ENCODE measurements at regions not wholly inside any gene's neighbourhood (a gene's known extent, or its start where the extent isn't known, plus 50 kb on each side); places are given as distances from the start of the nearest gene placed in this dataset.

GRCh38 chr3:17932136-17932771 lies 189.8 kb upstream of the TBC1D5 start:
- Mint-ChIP-seq H3K36me3 (ENCODE audit: low read depth, unreplicated experiment) (no peaks in the 10 kb centered on the region), H3K4me3 (ENCODE audit: unreplicated experiment) (no peak overlapping the region), H3K4me1 (ENCODE audit: low read depth, unreplicated experiment) (peaks cover 14% of the 10 kb centered on the region), H3K27me3 (ENCODE audit: low read depth, unreplicated experiment) (no peaks in the 10 kb centered on the region), H3K27ac (ENCODE audit: unreplicated experiment) (no peak overlapping the region), H3K9me3 (ENCODE audit: unreplicated experiment) (peaks cover 2% of the 10 kb centered on the region)
- Histone ChIP-seq H3K4me1 (ENCODE audit: insufficient read depth, low read length) (no peaks in the 10 kb centered on the region), H2AFZ (ENCODE audit: low read depth, low read length) (no peak overlapping the region), H3K79me2 (ENCODE audit: insufficient read depth, low read length) (no peaks in the 10 kb centered on the region), H3K9me3 (ENCODE audit: insufficient read depth, low read depth, low read length) (no peaks in the 10 kb centered on the region), H3K27ac (ENCODE audit: low read depth, low read length) (no peak overlapping the region), H3K9ac (ENCODE audit: low read length) (no peak overlapping the region), H3K4me3 (ENCODE audit: insufficient read depth, low read depth, low read length) (no peak overlapping the region), H3K27me3 (ENCODE audit: insufficient read depth, low read length) (peaks cover 3% of the 10 kb centered on the region), H3K4me2 (ENCODE audit: low read length) (no peak overlapping the region), H4K20me1 (ENCODE audit: insufficient read depth, low read length) (no peaks in the 10 kb centered on the region), H3K36me3 (ENCODE audit: insufficient read depth, low read length) (no peaks in the 10 kb centered on the region)
- FAIRE-seq (no peak), DNase-seq (ENCODE audit: low read depth) (no peak)
- TF ChIP-seq EZH2 (IDR thresholded peaks at IDR 0.05; ENCODE audit: insufficient read depth, low read length), result no peak
- no peak for TF ChIP-seq CTCF (IDR thresholded peaks at IDR 0.05; ENCODE audit: insufficient read depth, low read depth, low read length)

GRCh38 chr3:17931131-17931530 lies 188.7 kb upstream of the TBC1D5 start:
- no peak for FAIRE-seq
- H3K27ac Mint-ChIP-seq (ENCODE audit: unreplicated experiment), result no peak overlapping the region
- TF ChIP-seq EZH2 (IDR thresholded peaks at IDR 0.05; ENCODE audit: insufficient read depth, low read length), result no peak
- TF ChIP-seq CTCF (IDR thresholded peaks at IDR 0.05; ENCODE audit: insufficient read depth, low read depth, low read length), result no peak

GRCh38 chr3:17928502-17929145 lies 186.2 kb upstream of the TBC1D5 start:
- H3K36me3 ChIP-seq (ENCODE audit: insufficient read depth, low read length), result no peaks in the 10 kb centered on the region
- H3K9ac ChIP-seq (ENCODE audit: low read length), result no peak overlapping the region
- H3K4me1 Mint-ChIP-seq (ENCODE audit: low read depth, unreplicated experiment), result peaks cover 14% of the 10 kb centered on the region
- FAIRE-seq (no peak), DNase-seq (ENCODE audit: low read depth) (no peak)
- H3K4me2 ChIP-seq (ENCODE audit: low read length), result no peak overlapping the region
- no peaks in the 10 kb centered on the region for H3K4me1 ChIP-seq (ENCODE audit: insufficient read depth, low read length)
- H3K9me3 Mint-ChIP-seq (ENCODE audit: unreplicated experiment), result peaks cover 2% of the 10 kb centered on the region
- H3K4me3 Mint-ChIP-seq (ENCODE audit: unreplicated experiment), result no peak overlapping the region
- H4K20me1 ChIP-seq (ENCODE audit: insufficient read depth, low read length), result no peaks in the 10 kb centered on the region
- no peak overlapping the region for H3K27ac Mint-ChIP-seq (ENCODE audit: unreplicated experiment)
- no peak overlapping the region for H3K27ac ChIP-seq (ENCODE audit: low read depth, low read length)
- no peak for TF ChIP-seq CTCF (IDR thresholded peaks at IDR 0.05; ENCODE audit: insufficient read depth, low read depth, low read length)
- TF ChIP-seq EZH2 (IDR thresholded peaks at IDR 0.05; ENCODE audit: insufficient read depth, low read length), result no peak
- no peak overlapping the region for H2AFZ ChIP-seq (ENCODE audit: low read depth, low read length)
- no peaks in the 10 kb centered on the region for H3K27me3 ChIP-seq (ENCODE audit: insufficient read depth, low read length)
- H3K79me2 ChIP-seq (ENCODE audit: insufficient read depth, low read length), result no peaks in the 10 kb centered on the region
- H3K4me3 ChIP-seq (ENCODE audit: insufficient read depth, low read depth, low read length), result no peak overlapping the region
- peaks cover 2% of the 10 kb centered on the region for H3K27me3 Mint-ChIP-seq (ENCODE audit: low read depth, unreplicated experiment)
- no peaks in the 10 kb centered on the region for H3K9me3 ChIP-seq (ENCODE audit: insufficient read depth, low read depth, low read length)
- no peaks in the 10 kb centered on the region for H3K36me3 Mint-ChIP-seq (ENCODE audit: low read depth, unreplicated experiment)

More at GRCh38 chr3:17931131-17931530, 188.7 kb upstream of the TBC1D5 start:
- H3K4me1 Mint-ChIP-seq (ENCODE audit: low read depth, unreplicated experiment), result peaks cover 14% of the 10 kb centered on the region
- Histone ChIP-seq H3K4me2 (ENCODE audit: low read length) (no peak overlapping the region), H3K4me3 (ENCODE audit: insufficient read depth, low read depth, low read length) (no peak overlapping the region), H3K36me3 (ENCODE audit: insufficient read depth, low read length) (no peaks in the 10 kb centered on the region), H3K9me3 (ENCODE audit: insufficient read depth, low read depth, low read length) (no peaks in the 10 kb centered on the region), H3K4me1 (ENCODE audit: insufficient read depth, low read length) (no peaks in the 10 kb centered on the region), H3K9ac (ENCODE audit: low read length) (no peak overlapping the region), H3K79me2 (ENCODE audit: insufficient read depth, low read length) (no peaks in the 10 kb centered on the region), H3K27me3 (ENCODE audit: insufficient read depth, low read length) (no peaks in the 10 kb centered on the region), H4K20me1 (ENCODE audit: insufficient read depth, low read length) (no peaks in the 10 kb centered on the region), H2AFZ (ENCODE audit: low read depth, low read length) (no peak overlapping the region), H3K27ac (ENCODE audit: low read depth, low read length) (no peak overlapping the region)
- peaks cover 2% of the 10 kb centered on the region for H3K9me3 Mint-ChIP-seq (ENCODE audit: unreplicated experiment)
- peaks cover 2% of the 10 kb centered on the region for H3K27me3 Mint-ChIP-seq (ENCODE audit: low read depth, unreplicated experiment)
- no peak overlapping the region for H3K4me3 Mint-ChIP-seq (ENCODE audit: unreplicated experiment)
- no peak for DNase-seq (ENCODE audit: low read depth)
- H3K36me3 Mint-ChIP-seq (ENCODE audit: low read depth, unreplicated experiment), result no peaks in the 10 kb centered on the region

All from astrocyte (in vitro differentiated cells and primary cell).